DND-41 (cell line): ENCODE measurements at regions not wholly inside any gene's neighbourhood (a gene's known extent, or its start where the extent isn't known, plus 50 kb on each side); places are given as distances from the start of the nearest gene placed in this dataset.

ENCODE experiments used
- ATAC-seq: fragments of 200-7000 bp; cut with Tn5 transposase; 3 replicates; pipeline ENCODE4 v1.9.1; 2021; ENCODE audit warnings: low read depth; ENCODE audit not compliant: insufficient read depth
- DNase-seq: peaks from one replicate; pipeline ENCODE4 v3.0.0-alpha.2; 2020
- H2AFZ ChIP-seq: 2 replicates; pipeline ENCODE4 v1.6.0; 2012; ENCODE audit warnings: low read depth, low read length
- H3K27ac ChIP-seq: 2 replicates; pipeline ENCODE4 v1.5.1; 2012; ENCODE audit warnings: low read length, inconsistent platforms
- H3K27me3 ChIP-seq: fragments of 200-600 bp; sonication (generic); 2 replicates; pipeline ENCODE4 v1.6.0; 2012; ENCODE audit warnings: low read length, mild to moderate bottlenecking, inconsistent platforms; ENCODE audit not compliant: insufficient read depth, poor library complexity
- H3K36me3 ChIP-seq: 2 replicates; pipeline ENCODE4 v1.5.1; 2012; ENCODE audit warnings: low read length, inconsistent platforms; ENCODE audit not compliant: insufficient read depth
- H3K4me1 ChIP-seq: 2 replicates; pipeline ENCODE4 v1.5.1; 2012; ENCODE audit warnings: mild to moderate bottlenecking, low read length; ENCODE audit not compliant: insufficient read depth
- H3K4me2 ChIP-seq: 2 replicates; pipeline ENCODE4 v1.6.0; 2012; ENCODE audit warnings: mild to moderate bottlenecking, moderate library complexity, low read length, inconsistent platforms; ENCODE audit not compliant: insufficient read depth
- H3K4me3 ChIP-seq, 2 experiments: fragments of 200-600 bp in 1 of 2; shearing (Covaris generic) in 1 of 2; 2 replicates each; pipeline ENCODE4 v1.5.1; 2012 to 2016; ENCODE audit warnings: inconsistent platforms in 2 of 2, low read length in 2 of 2, mild to moderate bottlenecking in 2 of 2, low read depth in 1 of 2, moderate library complexity in 1 of 2
- H3K79me2 ChIP-seq: 2 replicates; pipeline ENCODE4 v1.6.0; 2012; ENCODE audit warnings: low read length, inconsistent platforms; ENCODE audit not compliant: insufficient read depth
- H3K9ac ChIP-seq: 2 replicates; pipeline ENCODE4 v1.6.0; 2012; ENCODE audit warnings: low read depth, mild to moderate bottlenecking, inconsistent platforms, low read length, moderate library complexity
- H3K9me3 ChIP-seq: 2 replicates; pipeline ENCODE4 v1.5.1; 2012; ENCODE audit warnings: low read length, moderate library complexity, mild to moderate bottlenecking, inconsistent platforms; ENCODE audit not compliant: insufficient read depth, severe bottlenecking
- H4K20me1 ChIP-seq: 2 replicates; pipeline ENCODE4 v1.6.0; 2012; ENCODE audit warnings: low read length; ENCODE audit not compliant: insufficient read depth
- EZH2 ChIP-seq: IDR thresholded peaks from 3 replicates; pipeline ENCODE4 v1.6.1; 2012; ENCODE audit warnings: borderline replicate concordance, low read depth, mild to moderate bottlenecking, moderate library complexity, low read length, inconsistent platforms; ENCODE audit not compliant: severe bottlenecking
- TF ChIP-seq, protein P1 (sequence below): IDR thresholded peaks from 2 replicates; pipeline ENCODE4 v1.5.1; 2012; ENCODE audit warnings: borderline replicate concordance, low read length, moderate library complexity, mild to moderate bottlenecking; ENCODE audit not compliant: poor library complexity, severe bottlenecking; ENCODE audit errors: extremely low read depth

DNA sequence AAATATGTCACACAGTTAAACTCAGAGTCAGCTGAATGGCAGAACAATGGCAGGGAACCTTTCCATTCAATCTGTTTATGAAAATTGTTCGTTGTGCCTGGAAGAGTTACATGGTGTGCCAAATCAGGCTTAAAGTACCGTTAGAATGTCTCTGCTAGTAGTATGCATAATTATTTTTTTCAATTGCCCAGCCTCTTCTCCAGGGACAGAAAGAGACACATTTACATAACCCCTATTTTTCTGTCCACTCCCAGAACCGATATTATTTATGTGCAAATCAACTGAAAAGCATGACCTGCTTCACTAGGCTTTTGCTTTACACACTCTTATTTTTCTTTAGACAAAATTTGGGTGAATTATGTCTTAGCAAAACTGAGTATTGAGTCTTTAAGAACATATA, 459.1 kb downstream of the EFNA5 start:
- no peak for DNase-seq
- TF ChIP-seq, protein P1, sequence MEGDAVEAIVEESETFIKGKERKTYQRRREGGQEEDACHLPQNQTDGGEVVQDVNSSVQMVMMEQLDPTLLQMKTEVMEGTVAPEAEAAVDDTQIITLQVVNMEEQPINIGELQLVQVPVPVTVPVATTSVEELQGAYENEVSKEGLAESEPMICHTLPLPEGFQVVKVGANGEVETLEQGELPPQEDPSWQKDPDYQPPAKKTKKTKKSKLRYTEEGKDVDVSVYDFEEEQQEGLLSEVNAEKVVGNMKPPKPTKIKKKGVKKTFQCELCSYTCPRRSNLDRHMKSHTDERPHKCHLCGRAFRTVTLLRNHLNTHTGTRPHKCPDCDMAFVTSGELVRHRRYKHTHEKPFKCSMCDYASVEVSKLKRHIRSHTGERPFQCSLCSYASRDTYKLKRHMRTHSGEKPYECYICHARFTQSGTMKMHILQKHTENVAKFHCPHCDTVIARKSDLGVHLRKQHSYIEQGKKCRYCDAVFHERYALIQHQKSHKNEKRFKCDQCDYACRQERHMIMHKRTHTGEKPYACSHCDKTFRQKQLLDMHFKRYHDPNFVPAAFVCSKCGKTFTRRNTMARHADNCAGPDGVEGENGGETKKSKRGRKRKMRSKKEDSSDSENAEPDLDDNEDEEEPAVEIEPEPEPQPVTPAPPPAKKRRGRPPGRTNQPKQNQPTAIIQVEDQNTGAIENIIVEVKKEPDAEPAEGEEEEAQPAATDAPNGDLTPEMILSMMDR, result no peak
- TF ChIP-seq EZH2, result no peak
- Histone ChIP-seq H3K4me3 (no peak overlapping the region), H2AFZ (no peak overlapping the region), H3K4me2 (no peak overlapping the region), H3K79me2 (no peaks in the 10 kb centered on the region), H3K9me3 (no peaks in the 10 kb centered on the region), H3K9ac (no peak overlapping the region), H3K27ac (no peak overlapping the region), H4K20me1 (no peaks in the 10 kb centered on the region), H3K36me3 (no peaks in the 10 kb centered on the region), H3K4me1 (no peaks in the 10 kb centered on the region), H3K27me3 (no peaks in the 10 kb centered on the region)
- ATAC-seq, result no peak

DNA sequence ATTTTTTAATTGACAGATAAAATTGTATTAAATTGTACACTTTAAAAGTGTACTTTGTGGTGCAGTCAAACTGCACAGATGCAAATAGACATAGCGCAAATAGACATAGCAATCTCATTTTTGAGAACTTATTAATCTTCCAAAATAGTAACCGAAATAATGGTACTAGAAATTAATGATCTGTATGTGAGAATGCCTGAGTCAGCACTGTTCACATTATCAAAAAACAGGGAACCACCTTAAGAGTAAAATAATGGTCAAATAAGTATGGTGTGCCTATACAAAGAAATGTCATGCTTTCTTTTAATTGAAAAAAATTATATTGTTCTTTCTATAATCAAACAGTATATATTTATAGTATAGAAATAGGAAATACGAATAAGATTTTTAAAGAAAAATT, 461.9 kb downstream of the EFNA5 start:
- no peak overlapping the region for H3K4me3 ChIP-seq
- no peaks in the 10 kb centered on the region for H3K9me3 ChIP-seq
- no peak for DNase-seq
- H2AFZ ChIP-seq, result no peak overlapping the region
- H3K27ac ChIP-seq, result no peak overlapping the region
- H3K79me2 ChIP-seq, result no peaks in the 10 kb centered on the region
- H4K20me1 ChIP-seq, result no peaks in the 10 kb centered on the region
- H3K4me2 ChIP-seq, result no peak overlapping the region
- H3K36me3 ChIP-seq, result no peaks in the 10 kb centered on the region
- H3K27me3 ChIP-seq, result no peaks in the 10 kb centered on the region
- ATAC-seq, result no peak
- TF ChIP-seq EZH2, result no peak
- TF ChIP-seq, protein P1, result no peak
- H3K9ac ChIP-seq, result no peak overlapping the region
- no peaks in the 10 kb centered on the region for H3K4me1 ChIP-seq

DNA sequence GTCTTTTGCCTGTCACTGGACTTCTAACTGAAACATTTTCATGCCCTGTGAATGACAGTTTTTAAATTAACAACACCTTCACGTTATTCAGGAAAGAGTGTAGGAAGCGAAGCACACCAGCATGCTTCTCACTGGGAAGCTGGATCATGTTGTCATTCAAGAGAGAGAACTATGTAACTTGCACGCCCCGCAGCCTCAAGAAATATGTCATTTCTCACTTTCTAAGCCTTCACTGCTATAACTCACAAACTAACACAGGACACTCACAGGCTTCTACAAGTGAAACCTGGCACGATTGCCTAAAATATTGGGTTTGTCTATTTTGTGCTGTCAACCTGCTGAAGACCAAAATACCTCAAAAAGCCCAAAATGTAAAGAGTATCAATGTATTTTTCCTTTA, 466.3 kb downstream of the EFNA5 start:
- Histone ChIP-seq H3K4me1 (no peaks in the 10 kb centered on the region), H3K4me2 (no peak overlapping the region), H3K9me3 (no peaks in the 10 kb centered on the region), H3K4me3 (no peak overlapping the region), H3K36me3 (no peaks in the 10 kb centered on the region), H3K79me2 (no peaks in the 10 kb centered on the region), H3K27me3 (no peaks in the 10 kb centered on the region), H3K9ac (no peak overlapping the region), H4K20me1 (no peaks in the 10 kb centered on the region), H3K27ac (no peak overlapping the region), H2AFZ (no peak overlapping the region; the same call in 1 of the 2 replicates)
- DNase-seq (no peak), ATAC-seq (no peak)
- no peak for TF ChIP-seq EZH2
- TF ChIP-seq, protein P1, result no peak

DNA sequence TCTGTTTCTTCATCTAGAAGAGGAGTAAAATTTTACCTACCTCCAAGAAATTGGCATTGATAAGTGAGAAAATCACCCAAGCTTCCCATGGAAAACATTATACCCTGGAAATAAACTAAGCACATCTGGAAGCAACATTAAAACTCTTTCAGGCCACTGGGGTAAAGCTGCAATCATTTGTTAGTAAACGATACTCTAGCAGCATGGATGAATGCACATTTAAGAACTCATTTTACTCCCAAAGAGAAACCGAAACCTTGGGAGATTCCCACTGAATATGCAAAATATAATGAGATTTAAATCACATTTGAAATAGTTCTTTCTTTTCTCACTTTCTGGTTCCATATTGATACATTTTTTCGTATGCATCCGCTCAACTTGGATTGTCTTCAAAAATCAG, 467.5 kb downstream of the EFNA5 start:
- ATAC-seq (no peak), DNase-seq (no peak)

More for the DNA sequence above, 467.5 kb downstream of the EFNA5 start:
- no peak overlapping the region for H3K4me3 ChIP-seq
- H2AFZ ChIP-seq, result no peak overlapping the region
- no peak overlapping the region for H3K4me2 ChIP-seq
- TF ChIP-seq, protein P1, result no peak
- no peak for TF ChIP-seq EZH2
- no peaks in the 10 kb centered on the region for H3K79me2 ChIP-seq
- H3K9ac ChIP-seq, result no peak overlapping the region
- H3K27ac ChIP-seq, result no peak overlapping the region
- H3K27me3 ChIP-seq, result no peaks in the 10 kb centered on the region
- no peaks in the 10 kb centered on the region for H3K36me3 ChIP-seq
- no peaks in the 10 kb centered on the region for H3K4me1 ChIP-seq
- no peaks in the 10 kb centered on the region for H3K9me3 ChIP-seq
- H4K20me1 ChIP-seq, result no peaks in the 10 kb centered on the region
